GM13977 (cell line): ENCODE measurements at regions not wholly inside any gene's neighbourhood (a gene's known extent, or its start where the extent isn't known, plus 50 kb on each side); places are given as distances from the start of the nearest gene placed in this dataset.

ENCODE experiments used
- DNase-seq: peaks from one replicate; pipeline ENCODE4 v3.0.0; 2012; ENCODE audit warnings: low spot score
- in situ Hi-C: fragments of 300-500 bp; cut with MboI; formaldehyde crosslinking; loops from one replicate; pipeline ENCODE4 v1.12.0; 2022; ENCODE audit warnings: low sequenced_read_pairs, low pct_unique_long_range_greater_than_20kb, mixed read lengths, inconsistent platforms; ENCODE audit not compliant: unreplicated experiment
- TF ChIP-seq, protein P1 (sequence below): IDR thresholded peaks from 2 replicates; pipeline ENCODE4 v1.5.1; 2012; ENCODE audit warnings: mild to moderate bottlenecking, control low read depth; ENCODE audit not compliant: insufficient read depth; ENCODE audit errors: extremely low read depth, missing control alignments

DNA sequence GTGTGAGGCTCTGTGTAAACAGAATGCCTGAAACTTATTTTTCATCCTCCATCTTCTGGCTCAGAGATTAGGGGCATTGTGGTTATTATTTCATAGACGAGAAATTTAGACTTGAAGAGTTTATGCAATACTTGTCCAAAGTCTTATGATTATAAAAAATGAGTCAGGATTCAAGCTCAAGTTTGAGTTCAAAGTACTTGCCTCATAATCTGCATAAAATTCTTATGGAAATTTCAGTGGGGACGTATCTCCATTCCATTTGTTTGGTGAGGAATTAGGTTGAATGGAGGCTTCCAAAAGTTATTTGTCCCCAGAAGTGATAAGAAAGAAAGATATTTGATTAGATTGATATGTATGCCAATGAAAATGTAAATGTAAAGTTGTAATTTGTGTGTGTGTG is 93.7 kb upstream of the CLVS2 start:
- DNase-seq = no peak
- TF ChIP-seq, protein P1, sequence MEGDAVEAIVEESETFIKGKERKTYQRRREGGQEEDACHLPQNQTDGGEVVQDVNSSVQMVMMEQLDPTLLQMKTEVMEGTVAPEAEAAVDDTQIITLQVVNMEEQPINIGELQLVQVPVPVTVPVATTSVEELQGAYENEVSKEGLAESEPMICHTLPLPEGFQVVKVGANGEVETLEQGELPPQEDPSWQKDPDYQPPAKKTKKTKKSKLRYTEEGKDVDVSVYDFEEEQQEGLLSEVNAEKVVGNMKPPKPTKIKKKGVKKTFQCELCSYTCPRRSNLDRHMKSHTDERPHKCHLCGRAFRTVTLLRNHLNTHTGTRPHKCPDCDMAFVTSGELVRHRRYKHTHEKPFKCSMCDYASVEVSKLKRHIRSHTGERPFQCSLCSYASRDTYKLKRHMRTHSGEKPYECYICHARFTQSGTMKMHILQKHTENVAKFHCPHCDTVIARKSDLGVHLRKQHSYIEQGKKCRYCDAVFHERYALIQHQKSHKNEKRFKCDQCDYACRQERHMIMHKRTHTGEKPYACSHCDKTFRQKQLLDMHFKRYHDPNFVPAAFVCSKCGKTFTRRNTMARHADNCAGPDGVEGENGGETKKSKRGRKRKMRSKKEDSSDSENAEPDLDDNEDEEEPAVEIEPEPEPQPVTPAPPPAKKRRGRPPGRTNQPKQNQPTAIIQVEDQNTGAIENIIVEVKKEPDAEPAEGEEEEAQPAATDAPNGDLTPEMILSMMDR = no peak
- in situ Hi-C loops = no loop called here

- no peak for DNase-seq
- in situ Hi-C loops = no loop called here
- TF ChIP-seq, protein P1 = no peak
Observed at GRCh38 chr6:122903266-122903915, 92.6 kb upstream of the CLVS2 start.

DNA sequence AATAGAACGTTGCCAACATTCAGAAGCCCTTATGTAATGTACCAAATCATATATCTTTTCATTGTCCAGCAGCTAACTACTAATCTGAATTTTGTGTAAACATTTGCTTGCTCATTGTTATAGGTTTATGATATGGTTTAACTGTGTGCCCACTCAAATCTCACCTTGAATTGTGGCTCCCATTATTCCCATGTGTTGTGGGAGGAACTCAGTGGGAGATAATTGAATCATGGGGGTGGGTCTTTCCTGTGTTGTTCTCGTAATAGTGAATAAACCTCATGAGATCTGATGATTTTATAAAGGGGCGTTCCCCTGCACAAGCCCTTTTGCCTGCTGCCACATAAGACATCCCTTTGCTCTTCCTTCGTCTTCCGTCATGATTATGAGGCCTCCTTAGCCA is 91.9 kb upstream of the CLVS2 start:
- TF ChIP-seq, protein P1 = no peak
- in situ Hi-C loops = no loop called here

DNA sequence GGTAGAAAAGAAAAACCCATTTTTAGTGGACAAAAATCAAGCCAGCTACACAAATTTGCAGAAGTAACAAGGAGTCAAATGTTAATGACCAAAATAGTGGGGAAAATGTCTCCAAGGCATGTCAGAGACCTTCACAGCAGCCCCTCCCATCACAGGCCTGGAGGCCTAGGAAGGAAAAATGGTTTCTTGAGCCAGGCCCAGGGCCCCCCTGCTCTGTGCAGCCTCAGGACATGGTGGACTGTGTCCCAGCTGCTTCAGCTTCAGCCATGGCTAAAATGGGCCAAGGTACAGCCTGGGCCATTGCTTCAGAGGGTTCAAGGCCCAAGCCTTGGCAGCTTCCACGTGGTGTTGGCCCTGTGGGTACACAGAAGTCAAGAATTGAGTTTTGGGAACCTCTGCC is 82.5 kb upstream of the CLVS2 start:
- TF ChIP-seq, protein P1 = no peak
- in situ Hi-C loops = no loop called here
- DNase-seq = no peak

More for the DNA sequence above, 91.9 kb upstream of the CLVS2 start:
- no peak for DNase-seq

DNA sequence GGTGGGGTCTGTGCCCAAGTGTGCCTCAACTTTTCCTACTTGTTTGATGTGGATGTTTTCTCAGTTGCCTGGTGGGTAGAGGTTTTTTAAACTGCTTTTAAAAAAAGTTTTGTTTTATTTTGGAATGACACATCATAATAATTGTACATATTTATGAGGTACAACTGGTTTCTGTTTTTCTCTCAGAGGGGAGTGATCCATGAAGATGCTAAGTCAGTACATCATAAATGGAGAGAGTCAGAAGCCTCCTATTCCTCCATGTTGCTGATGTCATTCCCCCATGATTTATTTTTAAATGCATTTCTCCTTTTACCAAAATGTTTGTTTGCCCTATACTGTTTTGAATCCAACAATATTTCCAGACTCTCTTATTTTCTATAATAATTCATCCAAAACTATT is 77.3 kb upstream of the CLVS2 start:
- in situ Hi-C loops = no loop called here
- DNase-seq = no peak
- TF ChIP-seq, protein P1 = no peak

DNA sequence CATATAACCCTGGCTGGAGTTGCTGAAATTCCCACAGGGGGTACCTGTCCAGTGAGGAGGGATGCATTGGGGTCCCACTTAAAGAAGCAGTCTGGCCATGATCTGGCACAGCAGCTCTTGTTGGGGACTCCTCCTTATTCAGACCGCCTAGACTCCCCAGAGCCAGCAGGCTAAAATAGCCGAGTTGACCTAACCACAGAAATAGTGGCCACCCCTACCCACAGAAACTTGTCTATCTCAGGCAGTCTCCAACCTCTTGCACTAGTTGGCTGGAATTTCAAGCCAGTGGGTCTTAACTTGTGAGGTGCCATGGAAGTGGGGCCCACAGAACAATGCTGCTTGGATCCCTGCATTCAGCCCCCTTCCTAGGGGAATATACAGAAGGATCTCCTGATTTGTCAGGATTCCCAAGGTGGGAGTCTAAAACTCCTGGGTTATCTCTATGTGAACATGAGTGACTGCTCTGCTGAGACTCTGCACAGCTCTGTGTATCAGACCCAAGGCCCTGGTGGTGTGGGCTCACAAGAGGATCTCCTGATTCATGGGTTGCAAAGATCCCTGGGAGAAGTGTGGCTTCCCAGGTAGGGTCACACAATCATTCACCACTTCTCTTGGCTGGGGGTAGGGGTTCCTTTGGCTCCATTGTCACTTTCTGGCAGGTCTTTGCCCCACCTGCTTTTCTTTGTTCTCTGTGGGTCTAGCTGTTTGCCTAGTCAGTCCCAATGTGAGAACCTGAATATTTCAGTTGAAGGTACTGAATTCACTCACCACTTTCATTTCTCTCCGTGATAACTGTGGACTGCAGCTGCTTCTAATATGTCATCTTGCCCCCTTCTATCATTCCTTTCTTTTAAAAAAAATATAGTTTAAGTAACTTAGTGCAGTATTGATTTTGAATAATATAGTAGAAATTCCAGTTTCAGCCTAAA is 65.5 kb upstream of the CLVS2 start:
- TF ChIP-seq, protein P1 = no peak
- DNase-seq = no peak
- in situ Hi-C loops = no loop called here
